CD8-positive, alpha-beta memory T cell (primary cell): ENCODE measurements at regions not wholly inside any gene's neighbourhood (a gene's known extent, or its start where the extent isn't known, plus 50 kb on each side); places are given as distances from the start of the nearest gene placed in this dataset.
"Not testable (repeated sequence)": the region's sequence is repeated elsewhere in the genome, so short reads cannot be mapped to it uniquely, and the experiment has no call there.

ENCODE experiments used
- CTCF ChIA-PET: fragments of 350-600 bp; sonication (Branson Sonifier 250); formaldehyde crosslinking; loops from one replicate; lab custom pipeline; 2021; ENCODE audit warnings: antibody characterized with exemption; lab: Charles Lee
- POLR2A ChIA-PET: fragments of 350-600 bp; sonication (Branson Sonifier 250); formaldehyde crosslinking; loops from one replicate; lab custom pipeline; 2021; ENCODE audit warnings: antibody characterized with exemption; lab: Charles Lee
- DNase-seq, 5 donors: peaks; one replicate each; pipeline versions ENCODE4 v3.0.0 to v3.0.0-alpha.2; 2020 to 2022; ENCODE audit warnings: mixed read lengths in 1 of 5
- H3K27ac ChIP-seq: one replicate; pipeline ENCODE4 v1.7.0; 2013; ENCODE audit warnings: low read depth, mild to moderate bottlenecking, low read length, moderate library complexity
- H3K27me3 ChIP-seq: 2 replicates; pipeline ENCODE4 v1.7.0; 2013; ENCODE audit warnings: low read length, mild to moderate bottlenecking; ENCODE audit not compliant: insufficient read depth, poor library complexity, severe bottlenecking
- H3K36me3 ChIP-seq: 2 replicates; pipeline ENCODE4 v1.7.0; 2013; ENCODE audit warnings: mild to moderate bottlenecking, low read length, moderate library complexity; ENCODE audit not compliant: insufficient read depth
- H3K4me1 ChIP-seq: 2 replicates; pipeline ENCODE4 v1.7.0; 2013; ENCODE audit warnings: mild to moderate bottlenecking, low read length, moderate library complexity; ENCODE audit not compliant: insufficient read depth
- H3K4me3 ChIP-seq: 2 replicates; pipeline ENCODE4 v1.7.0; 2013; ENCODE audit warnings: mild to moderate bottlenecking, low read length
- H3K9me3 ChIP-seq: 2 replicates; pipeline ENCODE4 v1.7.0; 2013; ENCODE audit warnings: mild to moderate bottlenecking, low read length
- H3K27ac Mint-ChIP-seq, 8 donors: one replicate each; pipeline ENCODE4 v1.8.0; 2020 to 2021; ENCODE audit warnings: mixed read lengths in 8 of 8, mild to moderate bottlenecking in 6 of 8, inconsistent platforms in 3 of 8, moderate library complexity in 3 of 8
- H3K27me3 Mint-ChIP-seq, 2 donors: one replicate each; pipeline ENCODE4 v1.8.0; 2020 to 2021; ENCODE audit warnings: mixed read lengths in 2 of 2, mild to moderate bottlenecking in 1 of 2, moderate library complexity in 1 of 2
- H3K36me3 Mint-ChIP-seq, 3 donors: one replicate each; pipeline ENCODE4 v1.8.0; 2020 to 2021; ENCODE audit warnings: mixed read lengths in 3 of 3, inconsistent platforms in 1 of 3, mild to moderate bottlenecking in 1 of 3
- H3K4me1 Mint-ChIP-seq, 3 donors: one replicate each; pipeline ENCODE4 v1.8.0; 2020 to 2021; ENCODE audit warnings: mixed read lengths in 3 of 3, inconsistent platforms in 1 of 3, mild to moderate bottlenecking in 1 of 3
- H3K4me3 Mint-ChIP-seq, 7 donors: one replicate each; pipeline ENCODE4 v1.8.0; 2020 to 2021; ENCODE audit warnings: mixed read lengths in 7 of 7, mild to moderate bottlenecking in 6 of 7, moderate library complexity in 4 of 7, inconsistent platforms in 2 of 7
- H3K9me3 Mint-ChIP-seq, 5 donors: one replicate each; pipeline ENCODE4 v1.8.0; 2020 to 2022; ENCODE audit warnings: mixed read lengths in 5 of 5, mild to moderate bottlenecking in 3 of 5, moderate library complexity in 2 of 5, inconsistent platforms in 1 of 5

DNA sequence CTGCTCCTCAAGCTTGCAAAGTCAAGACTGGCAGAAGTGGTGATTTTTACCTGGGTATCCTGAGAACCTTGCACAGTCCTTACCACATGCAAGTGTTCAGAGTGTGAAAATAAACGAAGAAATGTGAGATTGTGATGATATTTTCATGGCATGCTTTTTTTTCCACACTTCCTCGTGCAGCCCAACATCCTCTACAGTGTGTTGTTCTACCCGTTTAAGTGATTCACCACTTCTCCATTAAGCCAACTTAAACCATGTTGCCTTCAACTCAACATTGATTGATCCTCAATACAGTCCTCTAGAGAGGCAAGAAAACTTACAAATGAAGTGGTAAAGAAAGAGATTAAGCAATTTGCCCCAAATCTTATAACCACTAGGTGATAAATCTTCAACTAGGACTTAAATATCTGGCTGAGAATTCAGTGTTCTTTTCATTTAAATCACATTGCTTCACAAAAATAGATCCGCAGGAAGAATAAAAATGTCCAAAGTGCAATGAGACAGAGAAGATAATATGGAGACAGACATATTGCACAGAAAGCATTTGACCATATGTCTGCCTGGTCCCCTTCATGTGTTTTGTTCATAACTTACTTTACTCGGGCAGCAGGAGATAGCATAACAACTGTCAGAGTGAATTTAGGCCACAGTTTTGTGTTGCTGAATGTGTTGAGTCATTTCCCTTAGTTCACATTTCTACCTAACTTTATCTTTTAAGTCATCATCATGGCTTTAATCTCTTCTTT lies 75.8 kb upstream of the PARP8 start:
- peaks cover 65 to 87% (median 74%) of the 10 kb centered on the region in 3 donors for H3K4me1 Mint-ChIP-seq
- H3K36me3 ChIP-seq, H3K9me3 ChIP-seq, H3K9me3 Mint-ChIP-seq, H3K27me3 Mint-ChIP-seq, DNase-seq, CTCF ChIA-PET, H3K4me3 ChIP-seq, H3K27me3 ChIP-seq, H3K27ac ChIP-seq: not testable (repeated sequence)
- peak overlapping the region; percentile 28 to 77 (median 64) for H3K4me3 Mint-ChIP-seq
- H3K36me3 Mint-ChIP-seq, result peaks cover 0 to 31% (median 2%) of the 10 kb centered on the region in 3 donors
- peaks cover 38% of the 10 kb centered on the region for H3K4me1 ChIP-seq
- POLR2A ChIA-PET, result interaction anchor here (0.6 to 0.8 kb wide), 3 partner anchors 11 to 161 kb away, joined by 3 to 4 read pairs (median 3); no protein-coding TSS in a partner anchor
- H3K27ac Mint-ChIP-seq, result peak overlapping the region; percentile 82 to 99 (median 95)

DNA sequence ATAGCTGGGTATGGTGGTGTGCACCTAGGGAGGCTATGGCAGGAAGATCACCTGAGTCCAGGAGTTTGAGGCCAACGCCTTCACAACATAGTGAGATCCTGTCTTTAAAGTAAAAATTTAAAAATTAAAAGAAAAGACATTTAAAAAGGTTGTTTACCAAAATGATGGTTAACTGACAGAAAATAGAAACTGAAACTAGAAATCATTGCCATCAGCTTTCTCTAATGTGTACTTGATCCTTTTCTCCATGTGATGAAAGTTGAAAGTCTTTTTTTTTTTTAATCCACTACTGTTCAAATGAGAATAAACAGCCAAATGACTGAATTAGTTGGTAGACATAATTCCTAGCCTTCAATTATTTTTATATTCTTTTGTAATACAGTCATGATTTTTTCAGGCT lies 75.1 kb upstream of the PARP8 start:
- POLR2A ChIA-PET, result interaction anchor here (0.6 to 0.7 kb wide), 2 partner anchors 10 to 160 kb away, joined by 3 to 4 read pairs; no protein-coding TSS in a partner anchor
- H3K9me3 ChIP-seq, H3K9me3 Mint-ChIP-seq, H3K4me3 ChIP-seq, CTCF ChIA-PET, H3K27me3 Mint-ChIP-seq, H3K27me3 ChIP-seq, H3K36me3 ChIP-seq, H3K27ac ChIP-seq: not testable (repeated sequence)
- Mint-ChIP-seq H3K36me3 (peaks cover 2 to 26% (median 2%) of the 10 kb centered on the region in 3 donors), H3K27ac (peak overlapping the region; percentile 82 to 99 (median 95)), H3K4me1 (peaks cover 64 to 85% (median 77%) of the 10 kb centered on the region in 3 donors), H3K4me3 (peak overlapping the region in 6 of 7 donors; percentile 37 to 77 (median 64))
- H3K4me1 ChIP-seq, result peaks cover 38% of the 10 kb centered on the region
- DNase-seq, result peak in 2 of 5 donors; percentile 12 to 34

DNA sequence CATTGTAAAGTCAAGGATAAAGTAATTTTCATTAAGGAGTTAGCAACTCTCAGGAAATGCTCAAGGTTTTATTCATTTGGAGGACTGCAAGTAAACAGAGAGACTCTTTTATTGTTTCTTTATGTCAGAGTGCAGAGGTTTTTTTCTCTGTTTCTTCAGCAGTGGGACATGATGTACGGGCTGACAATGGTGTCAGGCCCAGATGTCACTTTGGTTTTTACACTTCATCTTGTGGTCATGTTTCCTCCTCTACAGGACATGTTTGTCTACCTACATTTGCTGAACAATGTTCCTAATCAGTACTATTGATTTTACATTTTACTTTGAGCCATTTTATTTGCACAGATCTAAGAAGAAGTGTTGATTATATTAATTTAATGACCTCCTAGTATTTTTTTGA lies 72.8 kb upstream of the PARP8 start:
- Mint-ChIP-seq H3K27ac (peak overlapping the region; percentile 52 to 98 (median 90)), H3K27me3 (no peaks in the 10 kb centered on the region), H3K36me3 (peaks cover 2 to 33% (median 16%) of the 10 kb centered on the region in 3 donors), H3K4me1 (peaks cover 67 to 74% (median 72%) of the 10 kb centered on the region in 3 donors), H3K9me3 (peaks cover 0 to 27% (median 17%) of the 10 kb centered on the region in 5 donors), H3K4me3 (peak overlapping the region in 6 of 7 donors; percentile 24 to 83 (median 32))
- Histone ChIP-seq H3K27me3 (no peaks in the 10 kb centered on the region), H3K4me1 (peaks cover 38% of the 10 kb centered on the region), H3K36me3 (no peaks in the 10 kb centered on the region), H3K27ac (no peak overlapping the region), H3K9me3 (no peaks in the 10 kb centered on the region), H3K4me3 (no peak overlapping the region)
- POLR2A ChIA-PET, result no interaction called here
- CTCF ChIA-PET, result interaction anchor here (0.8 kb wide), 1 partner anchor 73 kb away, joined by 3 read pairs; no protein-coding TSS in a partner anchor
- peak; percentile 5 to 77 (median 32) for DNase-seq

DNA sequence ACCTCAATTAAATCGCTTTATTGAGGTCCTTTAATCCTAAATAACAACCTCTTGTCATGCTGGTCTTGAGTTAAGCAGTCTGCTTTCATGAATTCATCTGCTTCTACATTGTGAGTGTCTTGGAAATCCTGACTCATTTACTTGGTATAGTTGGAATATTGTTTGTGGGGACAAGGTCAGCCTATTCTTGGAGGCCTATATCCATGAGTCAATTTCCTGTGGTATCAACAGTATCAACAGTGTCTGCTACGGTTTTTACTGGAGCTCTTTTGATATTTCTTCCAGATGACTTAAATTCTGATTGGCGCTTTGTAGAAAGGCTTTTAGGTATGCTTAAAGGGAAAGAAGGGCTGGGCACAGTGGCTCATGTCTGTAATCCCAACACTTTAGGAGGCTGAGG lies 71.2 kb upstream of the PARP8 start:
- CTCF ChIA-PET, result no interaction called here
- Mint-ChIP-seq H3K4me1 (peaks cover 64 to 72% (median 68%) of the 10 kb centered on the region in 3 donors), H3K27ac (peak overlapping the region in 7 of 8 donors; percentile 58 to 90 (median 86)), H3K36me3 (peaks cover 2 to 41% (median 23%) of the 10 kb centered on the region in 3 donors), H3K9me3 (peaks cover 4 to 42% (median 25%) of the 10 kb centered on the region in 5 donors), H3K27me3 (no peaks in the 10 kb centered on the region), H3K4me3 (peak overlapping the region in 3 of 7 donors; percentile 17 to 38 (median 31))
- H3K4me1 ChIP-seq, result peaks cover 35% of the 10 kb centered on the region
- no peaks in the 10 kb centered on the region for H3K36me3 ChIP-seq
- no peaks in the 10 kb centered on the region for H3K27me3 ChIP-seq
- no peaks in the 10 kb centered on the region for H3K9me3 ChIP-seq
- H3K4me3 ChIP-seq, result no peak overlapping the region
- POLR2A ChIA-PET, result no interaction called here
- no peak for DNase-seq
- H3K27ac ChIP-seq, result no peak overlapping the region

DNA sequence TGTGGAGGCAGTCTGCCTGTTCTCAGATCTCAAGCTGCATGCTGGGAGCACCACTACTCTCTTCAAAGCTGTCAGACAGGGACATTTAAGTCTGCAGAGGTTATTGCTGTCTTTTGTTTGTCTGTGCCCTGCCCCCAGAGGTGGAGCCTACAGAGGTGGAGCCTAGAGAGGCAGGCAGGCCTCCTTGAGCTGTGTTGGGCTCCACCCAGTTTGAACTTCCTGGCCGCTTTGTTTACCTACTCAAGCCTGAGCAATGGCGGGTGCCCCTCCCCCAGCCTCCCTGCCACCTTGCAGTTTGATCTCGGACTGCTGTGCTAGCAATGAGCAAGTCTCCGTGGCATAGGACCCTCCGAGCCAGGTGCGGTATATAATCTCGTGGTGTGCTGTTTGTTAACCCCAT lies 64.9 kb upstream of the PARP8 start:
- peak overlapping the region in 2 of 8 donors; percentile 24 to 46 for H3K27ac Mint-ChIP-seq
- POLR2A ChIA-PET, result interaction anchor here (0.7 kb wide), 1 partner anchor 10 kb away, joined by 3 read pairs; no protein-coding TSS in a partner anchor

DNA sequence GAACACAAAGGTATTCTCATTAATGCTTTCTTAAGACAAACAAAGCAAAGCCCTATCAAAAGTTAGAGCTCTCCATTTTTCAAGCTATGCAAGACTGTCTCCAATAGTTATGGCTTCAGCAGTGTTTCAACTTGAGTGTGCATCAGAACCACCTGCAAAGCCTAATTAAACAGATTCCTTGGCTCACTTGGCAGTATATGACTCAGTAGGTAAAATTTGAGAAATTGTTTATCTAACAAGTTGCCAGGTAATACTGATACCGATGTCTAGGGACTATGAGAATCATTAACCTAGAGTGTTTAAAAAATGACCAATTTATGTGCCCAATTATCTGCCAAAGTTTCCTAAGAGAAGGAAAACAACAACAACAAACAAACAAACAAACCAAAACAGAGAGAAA lies 60.3 kb upstream of the PARP8 start:
- CTCF ChIA-PET, result no interaction called here
- no peaks in the 10 kb centered on the region for H3K27me3 ChIP-seq
- Mint-ChIP-seq H3K27ac (peak overlapping the region in 1 of 8 donors; percentile 8), H3K9me3 (peaks cover 0 to 4% (median 0%) of the 10 kb centered on the region in 5 donors), H3K4me1 (peaks cover 26 to 39% (median 33%) of the 10 kb centered on the region in 3 donors), H3K36me3 (peaks cover 0 to 17% (median 0%) of the 10 kb centered on the region in 3 donors), H3K4me3 (no peak overlapping the region), H3K27me3 (peaks cover 0 to 2% of the 10 kb centered on the region in 2 donors)
- H3K27ac ChIP-seq, result no peak overlapping the region
- H3K4me1 ChIP-seq, result peaks cover 6% of the 10 kb centered on the region
- no peaks in the 10 kb centered on the region for H3K36me3 ChIP-seq
- DNase-seq, result no peak
- POLR2A ChIA-PET, result no interaction called here
- H3K9me3 ChIP-seq, result no peaks in the 10 kb centered on the region
- H3K4me3 ChIP-seq, result no peak overlapping the region

More for the DNA sequence above, 64.9 kb upstream of the PARP8 start:
- H3K4me3 ChIP-seq, H3K27ac ChIP-seq, H3K27me3 ChIP-seq, H3K36me3 ChIP-seq, CTCF ChIA-PET, H3K4me1 ChIP-seq, H3K9me3 ChIP-seq, H3K27me3 Mint-ChIP-seq: not testable (repeated sequence)
- DNase-seq, result peak in 1 of 5 donors; percentile 23
- Mint-ChIP-seq H3K4me1 (peaks cover 43 to 52% (median 52%) of the 10 kb centered on the region in 3 donors), H3K36me3 (peaks cover 4 to 45% (median 23%) of the 10 kb centered on the region in 3 donors), H3K9me3 (peaks cover 4 to 39% (median 31%) of the 10 kb centered on the region in 5 donors), H3K4me3 (peak overlapping the region in 2 of 7 donors; percentile 34 to 59)

DNA sequence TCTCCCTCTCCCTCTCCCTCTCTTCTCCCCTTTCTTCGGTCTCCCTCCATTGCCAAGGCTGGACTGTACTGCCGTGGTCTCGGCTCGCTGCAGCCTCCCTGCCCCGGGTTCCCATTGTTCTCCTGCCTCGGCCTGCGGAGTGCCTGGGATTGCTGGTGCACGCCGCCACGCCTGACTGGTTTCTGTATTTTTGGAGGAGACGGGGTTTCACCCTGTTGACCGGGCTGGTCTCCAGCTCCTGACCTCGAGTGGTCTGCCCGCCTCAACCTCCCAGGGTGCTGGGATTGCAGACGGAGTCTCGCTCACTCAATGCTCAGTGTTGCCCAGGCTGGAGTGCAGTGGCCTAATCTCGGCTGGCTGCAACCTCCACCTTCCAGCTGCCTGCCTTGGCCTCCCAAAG lies 59.0 kb upstream of the PARP8 start:
- DNase-seq, H3K27ac Mint-ChIP-seq, H3K27me3 ChIP-seq, H3K27me3 Mint-ChIP-seq, POLR2A ChIA-PET, H3K9me3 Mint-ChIP-seq, H3K27ac ChIP-seq, CTCF ChIA-PET, H3K4me3 ChIP-seq, H3K9me3 ChIP-seq, H3K36me3 ChIP-seq, H3K4me1 ChIP-seq, H3K4me3 Mint-ChIP-seq: not testable (repeated sequence)
- Mint-ChIP-seq H3K36me3 (peaks cover 0 to 17% (median 2%) of the 10 kb centered on the region in 3 donors), H3K4me1 (peaks cover 20 to 35% (median 22%) of the 10 kb centered on the region in 3 donors)
